ENCODE measurements at regions not wholly inside any gene's neighbourhood (a gene's known extent, or its start where the extent isn't known, plus 50 kb on each side); places are given as distances from the start of the nearest gene placed in this dataset.

- no peak for TF ChIP-seq POLR2AphosphoS5 (IDR thresholded peaks at IDR 0.05; ENCODE audit: low read depth, low read length)
- no peak for TF ChIP-seq CTCF (IDR thresholded peaks at IDR 0.05 in 2 of 3, conservative IDR thresholded peaks at IDR 0.05 in 1 of 3; ENCODE audit: borderline replicate concordance in 1 of 3, insufficient read depth in 1 of 3, low read depth in 2 of 3, low read length in 2 of 3)
- no peak for TF ChIP-seq EZH2 (IDR thresholded peaks at IDR 0.05)
- no peak for TF ChIP-seq CEBPB (IDR thresholded peaks at IDR 0.05; ENCODE audit: low read depth)
- TF ChIP-seq TCF7L2 (IDR thresholded peaks at IDR 0.05; ENCODE audit: borderline replicate concordance, extremely low read depth, insufficient read depth, insufficient read length), result no peak
- TF ChIP-seq REST (IDR thresholded peaks at IDR 0.05; ENCODE audit: low read depth), result no peak
- TF ChIP-seq POLR2A (IDR thresholded peaks at IDR 0.05; ENCODE audit: borderline replicate concordance, extremely low read depth, insufficient read depth, insufficient read length), result no peak
- TF ChIP-seq ZNF274 (IDR thresholded peaks at IDR 0.05; ENCODE audit: low read depth, low read length), result no peak
- TF ChIP-seq YY1 (IDR thresholded peaks at IDR 0.05; ENCODE audit: extremely low read depth, insufficient replicate concordance, low read depth, low read length), result no peak
- TF ChIP-seq EGR1 (IDR thresholded peaks at IDR 0.05; ENCODE audit: low read depth), result no peak
- TF ChIP-seq CBX3 (IDR thresholded peaks at IDR 0.05; ENCODE audit: low read depth), result no peak
- no peak for TF ChIP-seq ZFX (IDR thresholded peaks at IDR 0.05)
- no peak for TF ChIP-seq EZH2phosphoT487 (IDR thresholded peaks at IDR 0.05; ENCODE audit: borderline replicate concordance)
Observed at GRCh38 chr5:8580298-8580697, 711.4 kb downstream of the MTRR start.
